ENCODE measurements at regions not wholly inside any gene's neighbourhood (a gene's known extent, or its start where the extent isn't known, plus 50 kb on each side); places are given as distances from the start of the nearest gene placed in this dataset.

DNA sequence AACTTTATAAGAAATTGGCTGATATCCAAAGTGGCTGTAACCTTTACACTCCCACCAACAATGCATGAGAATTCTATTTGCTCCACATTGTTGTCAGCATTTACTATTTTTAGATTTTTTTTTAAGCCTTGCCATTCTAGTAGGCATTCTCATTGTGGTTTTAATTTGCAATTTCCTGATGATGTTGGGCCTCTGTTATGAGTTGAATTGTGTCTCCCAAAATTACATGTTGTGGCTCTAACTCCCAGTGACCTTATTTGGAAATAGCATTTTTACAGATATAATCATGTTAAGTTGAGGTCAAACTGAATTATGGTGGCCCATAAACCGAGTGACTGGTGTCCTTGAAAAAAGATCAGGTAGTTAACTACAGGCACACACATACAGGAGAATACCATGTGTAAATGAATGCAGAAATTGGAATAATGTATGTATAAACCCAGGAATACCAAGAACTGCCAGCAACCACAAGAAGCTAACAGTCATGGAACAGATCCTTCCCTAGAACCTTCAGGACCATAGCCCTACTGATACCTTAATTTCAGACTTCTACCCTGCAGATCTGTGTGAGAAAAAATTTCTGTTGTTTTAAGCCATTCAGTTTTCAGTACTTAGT, 348.8 kb upstream of the DAB1 start:
- no peaks in the 10 kb centered on the region for H3K79me2 ChIP-seq
- no peak overlapping the region for H3K27ac ChIP-seq
- no peaks in the 10 kb centered on the region for H4K20me1 ChIP-seq (ENCODE audit: insufficient read depth, poor library complexity, severe bottlenecking)
- H3K9me2 ChIP-seq (replicated peaks; ENCODE audit: insufficient read depth): no peaks in the 10 kb centered on the region
- no peaks in the 10 kb centered on the region for H3K4me1 ChIP-seq (ENCODE audit: insufficient read depth)
- no peaks in the 10 kb centered on the region for H3K36me3 ChIP-seq (replicated peaks; ENCODE audit: insufficient read depth, low read depth)
- no peak for TF ChIP-seq EZH2 (IDR thresholded peaks at IDR 0.05; ENCODE audit: borderline replicate concordance)
- no peak for TF ChIP-seq EZH2phosphoT487 (IDR thresholded peaks at IDR 0.05; ENCODE audit: low read depth, severe bottlenecking, unreplicated experiment)
- TF ChIP-seq, protein P1, sequence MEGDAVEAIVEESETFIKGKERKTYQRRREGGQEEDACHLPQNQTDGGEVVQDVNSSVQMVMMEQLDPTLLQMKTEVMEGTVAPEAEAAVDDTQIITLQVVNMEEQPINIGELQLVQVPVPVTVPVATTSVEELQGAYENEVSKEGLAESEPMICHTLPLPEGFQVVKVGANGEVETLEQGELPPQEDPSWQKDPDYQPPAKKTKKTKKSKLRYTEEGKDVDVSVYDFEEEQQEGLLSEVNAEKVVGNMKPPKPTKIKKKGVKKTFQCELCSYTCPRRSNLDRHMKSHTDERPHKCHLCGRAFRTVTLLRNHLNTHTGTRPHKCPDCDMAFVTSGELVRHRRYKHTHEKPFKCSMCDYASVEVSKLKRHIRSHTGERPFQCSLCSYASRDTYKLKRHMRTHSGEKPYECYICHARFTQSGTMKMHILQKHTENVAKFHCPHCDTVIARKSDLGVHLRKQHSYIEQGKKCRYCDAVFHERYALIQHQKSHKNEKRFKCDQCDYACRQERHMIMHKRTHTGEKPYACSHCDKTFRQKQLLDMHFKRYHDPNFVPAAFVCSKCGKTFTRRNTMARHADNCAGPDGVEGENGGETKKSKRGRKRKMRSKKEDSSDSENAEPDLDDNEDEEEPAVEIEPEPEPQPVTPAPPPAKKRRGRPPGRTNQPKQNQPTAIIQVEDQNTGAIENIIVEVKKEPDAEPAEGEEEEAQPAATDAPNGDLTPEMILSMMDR (IDR thresholded peaks at IDR 0.05; ENCODE audit: poor library complexity): no peak
- no peak overlapping the region for H3K4me3 ChIP-seq
- no peak overlapping the region for H2AFZ ChIP-seq
- no peaks in the 10 kb centered on the region for H3K9me3 ChIP-seq (ENCODE audit: low read depth)
- DNase-seq (ENCODE audit: low spot score): no peak
- H3K27me3 ChIP-seq: no peaks in the 10 kb centered on the region
- 86% methylated on average over 1 of the region's 1 CpG for WGBS (ENCODE audit: low lambda C conversion rate, missing lambda C conversion rate)
- H3K4me2 ChIP-seq: no peak overlapping the region

DNA sequence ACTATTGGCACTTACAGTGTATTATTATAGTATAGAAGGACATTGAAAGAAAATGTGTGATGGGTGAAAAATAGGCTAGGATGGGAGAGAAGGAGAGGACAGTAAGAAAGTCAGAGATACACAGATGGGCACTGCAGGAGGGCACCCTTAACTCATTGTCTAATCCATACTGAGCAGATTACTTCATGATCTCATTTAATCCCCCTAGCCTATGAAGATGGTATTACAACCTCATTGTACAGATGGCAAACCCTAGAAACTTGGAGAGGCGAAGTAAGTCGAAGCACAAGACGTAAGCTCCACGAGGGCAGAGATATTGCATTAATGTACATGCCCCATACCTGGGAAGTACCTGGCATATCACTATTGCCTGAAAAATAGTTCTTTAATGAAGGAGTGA, 346.9 kb upstream of the DAB1 start:
- H3K4me3 ChIP-seq: no peak overlapping the region
- WGBS (ENCODE audit: low lambda C conversion rate, missing lambda C conversion rate): 87% methylated on average over 4 of the region's 4 CpGs
- no peak for DNase-seq (ENCODE audit: low spot score)
- H3K27me3 ChIP-seq: no peaks in the 10 kb centered on the region
- H3K4me2 ChIP-seq: no peak overlapping the region
- H3K9me2 ChIP-seq (replicated peaks; ENCODE audit: insufficient read depth): no peaks in the 10 kb centered on the region
- no peak overlapping the region for H2AFZ ChIP-seq
- H3K4me1 ChIP-seq (ENCODE audit: insufficient read depth): no peaks in the 10 kb centered on the region
- no peak overlapping the region for H3K27ac ChIP-seq
- H3K9me3 ChIP-seq (ENCODE audit: low read depth): no peaks in the 10 kb centered on the region
- TF ChIP-seq EZH2 (IDR thresholded peaks at IDR 0.05; ENCODE audit: borderline replicate concordance): no peak
- TF ChIP-seq EZH2phosphoT487 (IDR thresholded peaks at IDR 0.05; ENCODE audit: low read depth, severe bottlenecking, unreplicated experiment): no peak
- TF ChIP-seq, protein P1 (IDR thresholded peaks at IDR 0.05; ENCODE audit: poor library complexity): no peak
- no peaks in the 10 kb centered on the region for H3K36me3 ChIP-seq (replicated peaks; ENCODE audit: insufficient read depth, low read depth)
- H3K79me2 ChIP-seq: no peaks in the 10 kb centered on the region
- H4K20me1 ChIP-seq (ENCODE audit: insufficient read depth, poor library complexity, severe bottlenecking): no peaks in the 10 kb centered on the region

DNA sequence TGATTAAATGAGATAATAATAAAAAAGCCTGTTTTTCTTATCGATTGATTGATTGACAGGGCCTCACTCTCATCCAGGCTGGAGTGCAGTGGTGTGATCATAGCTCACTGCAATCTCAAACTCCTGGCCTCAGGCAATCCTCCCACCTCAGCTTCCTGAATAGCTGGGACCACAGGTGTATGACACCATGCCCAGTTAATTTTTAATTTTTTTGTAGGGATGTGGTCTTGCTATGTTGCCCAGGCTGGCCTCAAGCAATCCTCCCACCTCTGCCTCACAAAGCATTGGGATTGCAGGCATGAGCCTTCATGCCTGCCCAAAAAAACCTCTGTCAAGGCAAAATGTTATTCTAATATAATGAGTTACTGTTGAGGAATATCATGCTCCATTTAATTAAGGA, 346.4 kb upstream of the DAB1 start:
- Histone ChIP-seq H3K27ac (no peak overlapping the region), H3K4me3 (no peak overlapping the region), H4K20me1 (ENCODE audit: insufficient read depth, poor library complexity, severe bottlenecking) (no peaks in the 10 kb centered on the region), H3K36me3 (replicated peaks; ENCODE audit: insufficient read depth, low read depth) (no peaks in the 10 kb centered on the region), H3K79me2 (no peaks in the 10 kb centered on the region), H3K4me2 (no peak overlapping the region), H2AFZ (no peak overlapping the region), H3K9me3 (ENCODE audit: low read depth) (no peaks in the 10 kb centered on the region), H3K4me1 (ENCODE audit: insufficient read depth) (no peaks in the 10 kb centered on the region), H3K9me2 (replicated peaks; ENCODE audit: insufficient read depth) (no peaks in the 10 kb centered on the region), H3K27me3 (no peaks in the 10 kb centered on the region)
- 96% methylated on average over 1 of the region's 1 CpG for WGBS (ENCODE audit: low lambda C conversion rate, missing lambda C conversion rate)
- TF ChIP-seq, protein P1 (IDR thresholded peaks at IDR 0.05; ENCODE audit: poor library complexity): no peak
- TF ChIP-seq EZH2phosphoT487 (IDR thresholded peaks at IDR 0.05; ENCODE audit: low read depth, severe bottlenecking, unreplicated experiment) (no peak), EZH2 (IDR thresholded peaks at IDR 0.05; ENCODE audit: borderline replicate concordance) (no peak)
- no peak for DNase-seq (ENCODE audit: low spot score)
